WTC11 (cell line): ENCODE measurements at regions not wholly inside any gene's neighbourhood (a gene's known extent, or its start where the extent isn't known, plus 50 kb on each side); places are given as distances from the start of the nearest gene placed in this dataset.

Experiments
- ATAC-seq: fragments of 200-7000 bp; cut with Tn5 transposase; 2 replicates; pipeline ENCODE4 v1.10.0; 2021; ENCODE audit warnings: mild to moderate bottlenecking, moderate library complexity
- CTCF ChIA-PET: fragments of 300-600 bp; sonication (Branson Sonifier 250); formaldehyde crosslinking; loops from one replicate; lab custom pipeline; 2021; ENCODE audit warnings: antibody characterized with exemption; lab: Charles Lee
- POLR2A ChIA-PET: fragments of 350-600 bp; sonication (Branson Sonifier 250); formaldehyde crosslinking; loops from one replicate; lab custom pipeline; 2021; ENCODE audit warnings: antibody characterized with exemption; lab: Charles Lee
- DNase-seq: peaks from one replicate; pipeline ENCODE4 v3.0.0; 2021; ENCODE audit warnings: low spot score
- H3K27ac Mint-ChIP-seq: 2 replicates; pipeline ENCODE4 v1.8.0; 2021; ENCODE audit warnings: mixed read lengths
- H3K27me3 Mint-ChIP-seq: 2 replicates; pipeline ENCODE4 v1.8.0; 2021; ENCODE audit warnings: low read depth, mild to moderate bottlenecking, moderate library complexity, mixed read lengths
- H3K36me3 Mint-ChIP-seq: 2 replicates; pipeline ENCODE4 v1.8.0; 2021; ENCODE audit warnings: mixed read lengths
- H3K4me1 Mint-ChIP-seq: 2 replicates; pipeline ENCODE4 v1.8.0; 2022; ENCODE audit warnings: mixed read lengths
- H3K4me3 Mint-ChIP-seq: 2 replicates; pipeline ENCODE4 v1.8.0; 2021; ENCODE audit warnings: mild to moderate bottlenecking, moderate library complexity, mixed read lengths
- H3K9me3 Mint-ChIP-seq: 2 replicates; pipeline ENCODE4 v1.8.0; 2021; ENCODE audit warnings: mixed read lengths
- AR ChIP-seq: fragments of 250-450 bp; sonication (Bioruptor Pico); IDR thresholded peaks from 2 replicates; pipeline ENCODE4 v1.9.0; 2021; ENCODE audit warnings: mild to moderate bottlenecking
- ATF1 ChIP-seq: sonication (generic); formaldehyde crosslinking; IDR thresholded peaks from 2 replicates; pipeline ENCODE4 v1.8.1; 2023; ENCODE audit warnings: mild to moderate bottlenecking, moderate library complexity, missing genetic modification reagents
- ATF3 ChIP-seq: sonication (generic); formaldehyde crosslinking; conservative IDR thresholded peaks from 2 replicates; pipeline ENCODE4 v1.8.1; 2022; ENCODE audit warnings: mild to moderate bottlenecking, missing genetic modification reagents
- E2F1 ChIP-seq: sonication (generic); formaldehyde crosslinking; IDR thresholded peaks from 2 replicates; pipeline ENCODE4 v1.8.0; 2022; ENCODE audit warnings: mild to moderate bottlenecking, missing genetic modification reagents
- GTF2I ChIP-seq: fragments of 250-450 bp; sonication (Bioruptor Pico); conservative IDR thresholded peaks from 2 replicates; pipeline ENCODE4 v1.4.0; 2021; ENCODE audit warnings: mild to moderate bottlenecking
- JUN ChIP-seq: sonication (generic); formaldehyde crosslinking; IDR thresholded peaks from 2 replicates; pipeline ENCODE4 v1.8.0; 2023; ENCODE audit warnings: mild to moderate bottlenecking, missing genetic modification reagents
- KAT7 ChIP-seq: sonication (generic); formaldehyde crosslinking; IDR thresholded peaks from 2 replicates; pipeline ENCODE4 v1.8.1; 2023; ENCODE audit warnings: missing genetic modification reagents, mild to moderate bottlenecking, borderline replicate concordance
- NR1H2 ChIP-seq: sonication (generic); formaldehyde crosslinking; IDR thresholded peaks from 2 replicates; pipeline ENCODE4 v1.9.0; 2021; ENCODE audit warnings: mild to moderate bottlenecking, moderate library complexity, missing genetic modification reagents
- NR2C2 ChIP-seq: sonication (generic); formaldehyde crosslinking; IDR thresholded peaks from 2 replicates; pipeline ENCODE4 v1.8.0; 2022; ENCODE audit warnings: mild to moderate bottlenecking, missing genetic modification reagents
- NR3C1 ChIP-seq: sonication (generic); formaldehyde crosslinking; conservative IDR thresholded peaks from 2 replicates; pipeline ENCODE4 v1.8.1; 2023; ENCODE audit warnings: low read depth, mild to moderate bottlenecking, missing genetic modification reagents
- RORB ChIP-seq: fragments of 250-450 bp; sonication (Bioruptor Pico); IDR thresholded peaks from 2 replicates; pipeline ENCODE4 v1.9.0; 2021; ENCODE audit warnings: mild to moderate bottlenecking
- TCF7 ChIP-seq: sonication (generic); formaldehyde crosslinking; IDR thresholded peaks from 2 replicates; pipeline ENCODE4 v1.8.0; 2022; ENCODE audit warnings: mild to moderate bottlenecking, low read depth, missing genetic modification reagents, moderate library complexity
- ZBTB21 ChIP-seq: sonication (generic); formaldehyde crosslinking; IDR thresholded peaks from 2 replicates; pipeline ENCODE4 v1.8.1; 2023; ENCODE audit warnings: mild to moderate bottlenecking, missing genetic modification reagents, borderline replicate concordance
- ZNF263 ChIP-seq: sonication (generic); formaldehyde crosslinking; IDR thresholded peaks from 2 replicates; pipeline ENCODE4 v1.8.1; 2022; ENCODE audit warnings: low read depth, mild to moderate bottlenecking, moderate library complexity, missing genetic modification reagents
- ZNF281 ChIP-seq: sonication (generic); formaldehyde crosslinking; IDR thresholded peaks from 2 replicates; pipeline ENCODE4 v1.8.0; 2023; ENCODE audit warnings: mild to moderate bottlenecking, missing genetic modification reagents
- TF ChIP-seq, protein P1 (sequence below): fragments of 250-450 bp; sonication (Bioruptor Pico); IDR thresholded peaks from 2 replicates; pipeline ENCODE4 v1.9.0; 2021; ENCODE audit warnings: mild to moderate bottlenecking, borderline replicate concordance
- TF ChIP-seq, protein P2 (sequence below): fragments of 200-600 bp; IDR thresholded peaks from 2 replicates; pipeline ENCODE4 v1.8.0; 2022; ENCODE audit warnings: antibody characterized with exemption
- TF ChIP-seq, protein P3 (sequence below): sonication (generic); formaldehyde crosslinking; IDR thresholded peaks from 2 replicates; pipeline ENCODE4 v1.8.0; 2023; ENCODE audit warnings: missing genetic modification reagents, mild to moderate bottlenecking, borderline replicate concordance

GRCh38 chr9:82106536-82106935 is 118.0 kb downstream of the SPATA31D1 start:
- CTCF ChIA-PET, result no interaction called here
- H3K4me1 Mint-ChIP-seq, result peaks cover 16% of the 10 kb centered on the region
- no peak overlapping the region for H3K4me3 Mint-ChIP-seq
- H3K27me3 Mint-ChIP-seq, result 0 out of 2 replicates have a peak, but pooled peaks cover under 1% of the 10 kb centered on the region
- H3K27ac Mint-ChIP-seq, result no peak overlapping the region
- TF ChIP-seq KAT7 (CRISPR knock-in tag) (no peak), NR1H2 (no peak), ZBTB21 (no peak), NR2C2 (CRISPR knock-in tag) (no peak), ATF1 (no peak), GTF2I (CRISPR knock-in tag) (no peak), AR (CRISPR knock-in tag) (no peak), ATF3 (CRISPR knock-in tag) (no peak), E2F1 (CRISPR knock-in tag) (no peak), ZNF281 (no peak), TCF7 (CRISPR knock-in tag) (no peak), RORB (CRISPR knock-in tag) (no peak), JUN (CRISPR knock-in tag) (no peak), ZNF263 (CRISPR knock-in tag) (no peak), NR3C1 (CRISPR knock-in tag) (no peak)
- TF ChIP-seq, protein P1, sequence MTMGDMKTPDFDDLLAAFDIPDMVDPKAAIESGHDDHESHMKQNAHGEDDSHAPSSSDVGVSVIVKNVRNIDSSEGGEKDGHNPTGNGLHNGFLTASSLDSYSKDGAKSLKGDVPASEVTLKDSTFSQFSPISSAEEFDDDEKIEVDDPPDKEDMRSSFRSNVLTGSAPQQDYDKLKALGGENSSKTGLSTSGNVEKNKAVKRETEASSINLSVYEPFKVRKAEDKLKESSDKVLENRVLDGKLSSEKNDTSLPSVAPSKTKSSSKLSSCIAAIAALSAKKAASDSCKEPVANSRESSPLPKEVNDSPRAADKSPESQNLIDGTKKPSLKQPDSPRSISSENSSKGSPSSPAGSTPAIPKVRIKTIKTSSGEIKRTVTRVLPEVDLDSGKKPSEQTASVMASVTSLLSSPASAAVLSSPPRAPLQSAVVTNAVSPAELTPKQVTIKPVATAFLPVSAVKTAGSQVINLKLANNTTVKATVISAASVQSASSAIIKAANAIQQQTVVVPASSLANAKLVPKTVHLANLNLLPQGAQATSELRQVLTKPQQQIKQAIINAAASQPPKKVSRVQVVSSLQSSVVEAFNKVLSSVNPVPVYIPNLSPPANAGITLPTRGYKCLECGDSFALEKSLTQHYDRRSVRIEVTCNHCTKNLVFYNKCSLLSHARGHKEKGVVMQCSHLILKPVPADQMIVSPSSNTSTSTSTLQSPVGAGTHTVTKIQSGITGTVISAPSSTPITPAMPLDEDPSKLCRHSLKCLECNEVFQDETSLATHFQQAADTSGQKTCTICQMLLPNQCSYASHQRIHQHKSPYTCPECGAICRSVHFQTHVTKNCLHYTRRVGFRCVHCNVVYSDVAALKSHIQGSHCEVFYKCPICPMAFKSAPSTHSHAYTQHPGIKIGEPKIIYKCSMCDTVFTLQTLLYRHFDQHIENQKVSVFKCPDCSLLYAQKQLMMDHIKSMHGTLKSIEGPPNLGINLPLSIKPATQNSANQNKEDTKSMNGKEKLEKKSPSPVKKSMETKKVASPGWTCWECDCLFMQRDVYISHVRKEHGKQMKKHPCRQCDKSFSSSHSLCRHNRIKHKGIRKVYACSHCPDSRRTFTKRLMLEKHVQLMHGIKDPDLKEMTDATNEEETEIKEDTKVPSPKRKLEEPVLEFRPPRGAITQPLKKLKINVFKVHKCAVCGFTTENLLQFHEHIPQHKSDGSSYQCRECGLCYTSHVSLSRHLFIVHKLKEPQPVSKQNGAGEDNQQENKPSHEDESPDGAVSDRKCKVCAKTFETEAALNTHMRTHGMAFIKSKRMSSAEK (CRISPR knock-in tag), result no peak
- TF ChIP-seq, protein P2, sequence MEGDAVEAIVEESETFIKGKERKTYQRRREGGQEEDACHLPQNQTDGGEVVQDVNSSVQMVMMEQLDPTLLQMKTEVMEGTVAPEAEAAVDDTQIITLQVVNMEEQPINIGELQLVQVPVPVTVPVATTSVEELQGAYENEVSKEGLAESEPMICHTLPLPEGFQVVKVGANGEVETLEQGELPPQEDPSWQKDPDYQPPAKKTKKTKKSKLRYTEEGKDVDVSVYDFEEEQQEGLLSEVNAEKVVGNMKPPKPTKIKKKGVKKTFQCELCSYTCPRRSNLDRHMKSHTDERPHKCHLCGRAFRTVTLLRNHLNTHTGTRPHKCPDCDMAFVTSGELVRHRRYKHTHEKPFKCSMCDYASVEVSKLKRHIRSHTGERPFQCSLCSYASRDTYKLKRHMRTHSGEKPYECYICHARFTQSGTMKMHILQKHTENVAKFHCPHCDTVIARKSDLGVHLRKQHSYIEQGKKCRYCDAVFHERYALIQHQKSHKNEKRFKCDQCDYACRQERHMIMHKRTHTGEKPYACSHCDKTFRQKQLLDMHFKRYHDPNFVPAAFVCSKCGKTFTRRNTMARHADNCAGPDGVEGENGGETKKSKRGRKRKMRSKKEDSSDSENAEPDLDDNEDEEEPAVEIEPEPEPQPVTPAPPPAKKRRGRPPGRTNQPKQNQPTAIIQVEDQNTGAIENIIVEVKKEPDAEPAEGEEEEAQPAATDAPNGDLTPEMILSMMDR, result no peak
- TF ChIP-seq, protein P3, sequence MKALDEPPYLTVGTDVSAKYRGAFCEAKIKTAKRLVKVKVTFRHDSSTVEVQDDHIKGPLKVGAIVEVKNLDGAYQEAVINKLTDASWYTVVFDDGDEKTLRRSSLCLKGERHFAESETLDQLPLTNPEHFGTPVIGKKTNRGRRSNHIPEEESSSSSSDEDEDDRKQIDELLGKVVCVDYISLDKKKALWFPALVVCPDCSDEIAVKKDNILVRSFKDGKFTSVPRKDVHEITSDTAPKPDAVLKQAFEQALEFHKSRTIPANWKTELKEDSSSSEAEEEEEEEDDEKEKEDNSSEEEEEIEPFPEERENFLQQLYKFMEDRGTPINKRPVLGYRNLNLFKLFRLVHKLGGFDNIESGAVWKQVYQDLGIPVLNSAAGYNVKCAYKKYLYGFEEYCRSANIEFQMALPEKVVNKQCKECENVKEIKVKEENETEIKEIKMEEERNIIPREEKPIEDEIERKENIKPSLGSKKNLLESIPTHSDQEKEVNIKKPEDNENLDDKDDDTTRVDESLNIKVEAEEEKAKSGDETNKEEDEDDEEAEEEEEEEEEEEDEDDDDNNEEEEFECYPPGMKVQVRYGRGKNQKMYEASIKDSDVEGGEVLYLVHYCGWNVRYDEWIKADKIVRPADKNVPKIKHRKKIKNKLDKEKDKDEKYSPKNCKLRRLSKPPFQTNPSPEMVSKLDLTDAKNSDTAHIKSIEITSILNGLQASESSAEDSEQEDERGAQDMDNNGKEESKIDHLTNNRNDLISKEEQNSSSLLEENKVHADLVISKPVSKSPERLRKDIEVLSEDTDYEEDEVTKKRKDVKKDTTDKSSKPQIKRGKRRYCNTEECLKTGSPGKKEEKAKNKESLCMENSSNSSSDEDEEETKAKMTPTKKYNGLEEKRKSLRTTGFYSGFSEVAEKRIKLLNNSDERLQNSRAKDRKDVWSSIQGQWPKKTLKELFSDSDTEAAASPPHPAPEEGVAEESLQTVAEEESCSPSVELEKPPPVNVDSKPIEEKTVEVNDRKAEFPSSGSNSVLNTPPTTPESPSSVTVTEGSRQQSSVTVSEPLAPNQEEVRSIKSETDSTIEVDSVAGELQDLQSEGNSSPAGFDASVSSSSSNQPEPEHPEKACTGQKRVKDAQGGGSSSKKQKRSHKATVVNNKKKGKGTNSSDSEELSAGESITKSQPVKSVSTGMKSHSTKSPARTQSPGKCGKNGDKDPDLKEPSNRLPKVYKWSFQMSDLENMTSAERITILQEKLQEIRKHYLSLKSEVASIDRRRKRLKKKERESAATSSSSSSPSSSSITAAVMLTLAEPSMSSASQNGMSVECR (CRISPR knock-in tag), result no peak
- peaks cover 1% of the 10 kb centered on the region for H3K36me3 Mint-ChIP-seq
- DNase-seq (no peak), ATAC-seq (no peak)
- peaks cover 7% of the 10 kb centered on the region for H3K9me3 Mint-ChIP-seq
- POLR2A ChIA-PET, result no interaction called here
